Liver (tissue), 8 donors: ENCODE measurements at regions not wholly inside any gene's neighbourhood (a gene's known extent, or its start where the extent isn't known, plus 50 kb on each side); places are given as distances from the start of the nearest gene placed in this dataset.
A peak's percentile ranks its signal among the peaks of the same experiment; 100 is the strongest.

Source experiments
- DNase-seq: peaks from one replicate; pipeline ENCODE4 v3.0.0-alpha.2; 2017; ENCODE audit warnings: low spot score
- H3K27ac ChIP-seq, 2 donors: one replicate each; pipeline ENCODE4 v1.7.0; 2013; ENCODE audit warnings: inconsistent platforms in 2 of 2, low read length in 2 of 2, control low read depth in 1 of 2, low read depth in 1 of 2, mild to moderate bottlenecking in 1 of 2
- H3K27me3 ChIP-seq, 4 donors: one replicate each; pipeline versions ENCODE4 v1.6.1 to v1.7.0; 2013; ENCODE audit warnings: low read length in 3 of 4, inconsistent platforms in 1 of 4, mild to moderate bottlenecking in 1 of 4, moderate library complexity in 1 of 4; ENCODE audit not compliant: control insufficient read depth in 4 of 4, insufficient read depth in 4 of 4
- H3K36me3 ChIP-seq, 4 donors: one replicate each; pipeline versions ENCODE4 v1.6.1 to v1.7.0; 2013; ENCODE audit warnings: low read length in 3 of 4, mild to moderate bottlenecking in 3 of 4, low read depth in 1 of 4, moderate library complexity in 1 of 4; ENCODE audit not compliant: control insufficient read depth in 4 of 4, insufficient read depth in 3 of 4
- H3K4me1 ChIP-seq, 4 donors: one replicate each; pipeline versions ENCODE4 v1.6.1 to v1.7.0; 2013; ENCODE audit warnings: low read length in 3 of 4, mild to moderate bottlenecking in 3 of 4, moderate library complexity in 1 of 4; ENCODE audit not compliant: control insufficient read depth in 4 of 4, insufficient read depth in 4 of 4
- H3K4me3 ChIP-seq, 3 donors: one replicate each; pipeline versions ENCODE4 v1.6.1 to v1.7.0; 2013; ENCODE audit warnings: low read length in 3 of 3, control low read depth in 1 of 3, low read depth in 1 of 3, mild to moderate bottlenecking in 1 of 3
- H3K9ac ChIP-seq, 2 donors: one replicate each; pipeline ENCODE4 v1.7.0; 2013; ENCODE audit warnings: low read length in 2 of 2, mild to moderate bottlenecking in 2 of 2, moderate library complexity in 2 of 2, control low read depth in 1 of 2, low read depth in 1 of 2
- H3K9me3 ChIP-seq, 4 donors: one replicate each; pipeline versions ENCODE4 v1.6.1 to v1.7.0; 2013; ENCODE audit warnings: low read length in 3 of 4; ENCODE audit not compliant: control insufficient read depth in 4 of 4
- FOXA2 ChIP-seq: IDR thresholded peaks from 2 replicates; pipeline ENCODE4 v1.6.1; 2016; ENCODE audit warnings: antibody characterized with exemption
- GABPA ChIP-seq, 2 donors: IDR thresholded peaks in 1 of 2; conservative IDR thresholded peaks in 1 of 2; 2 replicates each; pipeline ENCODE4 v1.6.1; 2016; ENCODE audit warnings: antibody characterized with exemption in 2 of 2, mild to moderate bottlenecking in 1 of 2, moderate library complexity in 1 of 2
- HNF4A ChIP-seq, 2 donors: conservative IDR thresholded peaks; 2 replicates each; pipeline ENCODE4 v1.6.1; 2016; ENCODE audit warnings: antibody characterized with exemption in 2 of 2, mild to moderate bottlenecking in 2 of 2
- RXRA ChIP-seq, 2 donors: IDR thresholded peaks; 2 replicates each; pipeline ENCODE4 v1.6.1; 2017 to 2018; ENCODE audit warnings: antibody characterized with exemption in 2 of 2, mild to moderate bottlenecking in 1 of 2
- SP1 ChIP-seq: IDR thresholded peaks from 2 replicates; pipeline ENCODE4 v1.6.1; 2018; ENCODE audit warnings: antibody characterized with exemption, mild to moderate bottlenecking
- TAF1 ChIP-seq: conservative IDR thresholded peaks from 2 replicates; pipeline ENCODE4 v1.6.1; 2016; ENCODE audit warnings: antibody characterized with exemption, mild to moderate bottlenecking
- YY1 ChIP-seq: IDR thresholded peaks from 2 replicates; pipeline ENCODE4 v1.6.1; 2016; ENCODE audit warnings: antibody characterized with exemption, mild to moderate bottlenecking
- WGBS: extraction: QIAGEN DNeasy Blood & Tissue Kit; methylation state at CpG from one replicate; pipeline ENCODE4 v1.1.7; 2013; 5-methylcytosine and 5-hydroxymethylcytosine counted together
- small RNA-seq: library from RNA; depleted of rRNA; stranded (forward); fragments of <200 nt; gene quantifications from one replicate; pipeline ENCODE3, GENCODE V24; 2014
- TF ChIP-seq, protein P1 (sequence below): IDR thresholded peaks from 2 replicates; pipeline ENCODE4 v1.6.1; 2016; ENCODE audit warnings: antibody characterized with exemption, mild to moderate bottlenecking
- donor health status: healthy.
- donor health status: healthy.
- donor health status: healthy.
- donor health status: healthy.

- 13% methylated on average over 1 of the region's 1 CpG for WGBS
- H3K9me3 ChIP-seq: peaks cover 0 to 2% (median 0%) of the 10 kb centered on the region in 4 donors
- no peak overlapping the region for H3K9ac ChIP-seq
- DNase-seq: no peak
- H3K27me3 ChIP-seq: no peaks in the 10 kb centered on the region
- TF ChIP-seq TAF1 (no peak), YY1 (no peak), RXRA (IDR thresholded peaks at IDR 0.05) (no peak), HNF4A (conservative IDR thresholded peaks at IDR 0.05) (no peak), FOXA2 (no peak), GABPA (IDR thresholded peaks at IDR 0.05 in 1 of 2, conservative IDR thresholded peaks at IDR 0.05 in 1 of 2) (no peak), SP1 (no peak)
- TF ChIP-seq, protein P1, sequence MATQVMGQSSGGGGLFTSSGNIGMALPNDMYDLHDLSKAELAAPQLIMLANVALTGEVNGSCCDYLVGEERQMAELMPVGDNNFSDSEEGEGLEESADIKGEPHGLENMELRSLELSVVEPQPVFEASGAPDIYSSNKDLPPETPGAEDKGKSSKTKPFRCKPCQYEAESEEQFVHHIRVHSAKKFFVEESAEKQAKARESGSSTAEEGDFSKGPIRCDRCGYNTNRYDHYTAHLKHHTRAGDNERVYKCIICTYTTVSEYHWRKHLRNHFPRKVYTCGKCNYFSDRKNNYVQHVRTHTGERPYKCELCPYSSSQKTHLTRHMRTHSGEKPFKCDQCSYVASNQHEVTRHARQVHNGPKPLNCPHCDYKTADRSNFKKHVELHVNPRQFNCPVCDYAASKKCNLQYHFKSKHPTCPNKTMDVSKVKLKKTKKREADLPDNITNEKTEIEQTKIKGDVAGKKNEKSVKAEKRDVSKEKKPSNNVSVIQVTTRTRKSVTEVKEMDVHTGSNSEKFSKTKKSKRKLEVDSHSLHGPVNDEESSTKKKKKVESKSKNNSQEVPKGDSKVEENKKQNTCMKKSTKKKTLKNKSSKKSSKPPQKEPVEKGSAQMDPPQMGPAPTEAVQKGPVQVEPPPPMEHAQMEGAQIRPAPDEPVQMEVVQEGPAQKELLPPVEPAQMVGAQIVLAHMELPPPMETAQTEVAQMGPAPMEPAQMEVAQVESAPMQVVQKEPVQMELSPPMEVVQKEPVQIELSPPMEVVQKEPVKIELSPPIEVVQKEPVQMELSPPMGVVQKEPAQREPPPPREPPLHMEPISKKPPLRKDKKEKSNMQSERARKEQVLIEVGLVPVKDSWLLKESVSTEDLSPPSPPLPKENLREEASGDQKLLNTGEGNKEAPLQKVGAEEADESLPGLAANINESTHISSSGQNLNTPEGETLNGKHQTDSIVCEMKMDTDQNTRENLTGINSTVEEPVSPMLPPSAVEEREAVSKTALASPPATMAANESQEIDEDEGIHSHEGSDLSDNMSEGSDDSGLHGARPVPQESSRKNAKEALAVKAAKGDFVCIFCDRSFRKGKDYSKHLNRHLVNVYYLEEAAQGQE: no peak
- no peak overlapping the region for H3K4me3 ChIP-seq
- no peaks in the 10 kb centered on the region for H3K36me3 ChIP-seq
- H3K4me1 ChIP-seq: no peaks in the 10 kb centered on the region
- no peak overlapping the region for H3K27ac ChIP-seq
Observed at GRCh38 chr19:20250121-20250520, 83.1 kb downstream of the ZNF486 start.

Small RNA genes lying in the stretch of these regions (small RNA-seq; reads per million reads assigned to genes)
- gene MIR1270: 0.27 reads per million, percentile 19 among the genes with 10 or more reads in this experiment
